T-helper 1 cell treated with Interleukin-12 subunit alpha and Interleukin-12 subunit beta and Interleukin-4 antibody, amounts not matched to agents 30 μg/mL and 1 μg/mL, for 36 hours (primary cell): ENCODE measurements at regions not wholly inside any gene's neighbourhood (a gene's known extent, or its start where the extent isn't known, plus 50 kb on each side); places are given as distances from the start of the nearest gene placed in this dataset.
"Not testable (repeated sequence)": the region's sequence is repeated elsewhere in the genome, so short reads cannot be mapped to it uniquely, and the experiment has no call there.

ENCODE experiments used
- H3K27ac Mint-ChIP-seq: one replicate; pipeline ENCODE4 v1.8.0; 2021; ENCODE audit warnings: mild to moderate bottlenecking, mixed read lengths
- H3K27me3 Mint-ChIP-seq: one replicate; pipeline ENCODE4 v1.8.0; 2021; ENCODE audit warnings: low read depth, mixed read lengths
- H3K36me3 Mint-ChIP-seq: one replicate; pipeline ENCODE4 v1.8.0; 2021; ENCODE audit warnings: low read depth, mixed read lengths
- H3K4me1 Mint-ChIP-seq: one replicate; pipeline ENCODE4 v1.8.0; 2021; ENCODE audit warnings: low read depth, mixed read lengths
- H3K4me3 Mint-ChIP-seq: one replicate; pipeline ENCODE4 v1.8.0; 2021; ENCODE audit warnings: mild to moderate bottlenecking, moderate library complexity, mixed read lengths
- H3K9me3 Mint-ChIP-seq: one replicate; pipeline ENCODE4 v1.8.0; 2021; ENCODE audit warnings: mixed read lengths

DNA sequence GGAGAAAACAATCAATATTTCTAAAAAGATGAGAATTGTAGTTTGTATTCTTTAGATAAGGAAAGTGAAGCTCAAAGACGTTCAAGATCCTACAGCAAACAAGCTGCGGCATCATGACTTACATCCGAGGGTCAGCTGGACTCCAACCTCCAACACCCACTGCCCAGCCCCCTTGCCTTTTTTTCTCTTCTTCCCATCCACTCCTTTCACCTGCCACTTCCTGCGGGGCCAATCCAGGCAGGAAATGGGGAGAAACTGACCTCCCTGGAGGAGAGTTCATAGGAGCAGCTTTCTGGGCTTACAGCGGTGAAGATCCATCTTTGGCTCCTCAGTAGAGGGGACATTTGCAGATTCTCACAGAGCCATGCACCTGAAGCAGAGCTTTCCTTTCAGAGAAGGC, 361.5 kb downstream of the PTPRU start:
- Mint-ChIP-seq H3K27me3 (no peaks in the 10 kb centered on the region), H3K4me3 (no peak overlapping the region), H3K4me1 (no peaks in the 10 kb centered on the region), H3K9me3 (no peaks in the 10 kb centered on the region), H3K27ac (no peak overlapping the region), H3K36me3 (no peaks in the 10 kb centered on the region)

DNA sequence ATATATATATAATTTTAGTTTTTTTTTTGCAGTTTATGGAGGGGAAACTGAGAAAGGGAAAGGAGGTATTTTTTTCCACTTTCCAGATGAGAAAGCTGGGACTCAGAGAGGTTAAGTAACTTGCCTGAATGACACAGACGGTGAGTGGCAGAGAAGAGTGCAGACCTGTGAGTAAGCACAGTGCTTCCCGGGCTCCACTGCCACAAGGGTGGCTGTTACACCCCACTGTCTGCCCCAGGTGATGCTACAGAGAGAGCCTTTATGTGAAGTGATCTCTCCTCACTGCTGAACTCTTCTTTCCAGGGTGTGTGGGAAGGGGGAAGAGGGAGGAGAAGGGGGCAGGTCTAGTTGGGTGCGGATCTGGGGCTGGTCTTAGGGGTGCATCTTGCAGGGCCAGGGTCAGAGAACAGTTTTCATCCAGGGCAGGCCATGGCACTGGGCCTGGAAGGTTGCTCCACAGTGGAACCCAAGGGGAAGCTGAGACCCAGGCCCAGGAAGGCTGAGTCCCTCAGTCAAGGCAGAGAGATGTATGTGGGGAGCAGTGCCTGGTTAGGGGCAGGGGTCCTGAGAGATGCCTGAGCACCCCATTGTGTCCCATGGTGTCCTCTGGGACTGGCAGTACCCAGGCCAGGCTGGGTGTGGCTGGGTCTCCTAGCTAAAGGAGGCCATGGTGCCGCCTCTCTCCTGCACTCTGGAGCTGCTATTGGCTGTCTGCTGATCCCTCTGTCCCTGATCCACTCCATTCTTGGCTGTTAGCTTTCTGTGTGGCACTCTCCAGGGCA, 357.5 kb downstream of the PTPRU start:
- no peak overlapping the region for H3K27ac Mint-ChIP-seq
- H3K36me3 Mint-ChIP-seq, result no peaks in the 10 kb centered on the region
- no peaks in the 10 kb centered on the region for H3K9me3 Mint-ChIP-seq
- no peaks in the 10 kb centered on the region for H3K4me1 Mint-ChIP-seq
- peaks cover 5% of the 10 kb centered on the region for H3K27me3 Mint-ChIP-seq
- no peak overlapping the region for H3K4me3 Mint-ChIP-seq

DNA sequence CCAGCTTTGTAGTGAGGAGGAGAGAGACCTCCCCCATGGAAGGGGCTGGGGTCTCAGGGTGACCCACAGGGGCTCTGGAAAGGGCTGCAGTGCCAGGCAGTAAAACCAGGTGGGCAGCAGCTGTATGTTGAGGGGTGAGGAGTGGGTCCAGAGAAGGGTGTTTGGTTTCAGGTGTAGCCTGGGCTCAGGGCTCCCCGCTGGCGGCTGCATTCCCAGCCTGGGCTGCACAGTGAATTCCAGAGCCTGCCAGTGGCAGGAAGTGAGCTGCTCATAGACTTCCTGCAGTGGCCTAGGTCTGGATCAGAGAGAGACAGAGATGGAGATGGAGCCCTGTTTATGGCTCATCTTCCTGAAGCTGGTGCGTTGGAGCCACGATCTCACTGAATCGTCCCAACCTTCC, 356.4 kb downstream of the PTPRU start:
- Mint-ChIP-seq H3K27ac (no peak overlapping the region), H3K4me3 (no peak overlapping the region), H3K9me3 (no peaks in the 10 kb centered on the region)

DNA sequence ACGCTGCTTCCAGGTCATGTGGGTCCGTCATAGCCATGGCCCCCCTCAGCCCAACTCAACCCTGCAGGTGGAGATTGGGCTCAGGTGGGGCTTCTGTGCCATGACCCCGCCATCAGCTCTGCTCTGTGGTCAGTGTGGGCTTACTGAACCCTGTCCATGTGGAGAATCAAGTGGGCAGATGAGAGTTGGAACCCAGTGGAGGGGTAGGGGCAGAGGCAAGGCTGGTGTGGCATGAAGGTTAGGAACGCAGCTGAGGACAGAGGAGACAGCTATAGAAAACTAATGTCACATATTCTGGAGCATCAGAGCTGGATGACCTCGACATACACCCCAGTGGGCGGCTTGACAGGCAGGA, 355.9 kb downstream of the PTPRU start:
- Mint-ChIP-seq H3K4me3 (no peak overlapping the region), H3K27ac (no peak overlapping the region), H3K27me3 (peaks cover 13% of the 10 kb centered on the region), H3K9me3 (no peaks in the 10 kb centered on the region), H3K36me3 (no peaks in the 10 kb centered on the region), H3K4me1 (no peaks in the 10 kb centered on the region)

More for the DNA sequence above, 356.4 kb downstream of the PTPRU start:
- Mint-ChIP-seq H3K36me3 (no peaks in the 10 kb centered on the region), H3K4me1 (no peaks in the 10 kb centered on the region), H3K27me3 (peaks cover 13% of the 10 kb centered on the region)

DNA sequence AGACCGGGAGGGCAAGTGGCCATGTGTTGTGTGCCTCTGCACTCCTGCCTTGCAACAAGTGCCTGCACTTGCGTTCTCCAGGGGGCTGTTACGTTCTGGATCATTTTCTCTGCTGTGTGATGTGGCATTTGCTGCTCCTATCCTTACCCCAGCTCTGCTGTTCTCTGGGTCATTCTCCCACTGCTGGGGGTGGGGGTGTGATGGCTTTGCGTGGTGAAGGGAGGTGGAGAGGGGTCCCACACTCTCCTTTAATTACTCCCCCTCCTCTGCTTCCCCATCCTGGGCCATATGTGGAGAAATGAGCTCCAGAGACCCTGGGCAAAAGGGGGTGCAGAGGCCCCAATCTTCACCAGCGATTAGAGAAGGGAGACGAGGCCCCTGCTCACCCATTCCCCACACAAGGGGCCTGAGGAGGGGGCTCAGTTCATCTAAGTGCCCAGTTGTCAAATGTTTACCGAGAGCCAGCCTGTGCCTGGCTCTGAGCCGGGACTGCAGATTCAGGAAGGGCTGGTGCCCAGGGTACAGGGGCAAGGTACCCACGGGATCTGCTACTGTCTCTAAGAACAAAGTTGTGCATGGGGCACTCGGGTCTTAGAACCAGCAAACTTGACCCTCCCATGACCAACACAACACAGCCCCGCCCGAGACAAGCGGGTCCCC, 355.4 kb downstream of the PTPRU start:
- Mint-ChIP-seq H3K9me3 (no peaks in the 10 kb centered on the region), H3K27me3 (peaks cover 13% of the 10 kb centered on the region), H3K4me1 (no peaks in the 10 kb centered on the region)

DNA sequence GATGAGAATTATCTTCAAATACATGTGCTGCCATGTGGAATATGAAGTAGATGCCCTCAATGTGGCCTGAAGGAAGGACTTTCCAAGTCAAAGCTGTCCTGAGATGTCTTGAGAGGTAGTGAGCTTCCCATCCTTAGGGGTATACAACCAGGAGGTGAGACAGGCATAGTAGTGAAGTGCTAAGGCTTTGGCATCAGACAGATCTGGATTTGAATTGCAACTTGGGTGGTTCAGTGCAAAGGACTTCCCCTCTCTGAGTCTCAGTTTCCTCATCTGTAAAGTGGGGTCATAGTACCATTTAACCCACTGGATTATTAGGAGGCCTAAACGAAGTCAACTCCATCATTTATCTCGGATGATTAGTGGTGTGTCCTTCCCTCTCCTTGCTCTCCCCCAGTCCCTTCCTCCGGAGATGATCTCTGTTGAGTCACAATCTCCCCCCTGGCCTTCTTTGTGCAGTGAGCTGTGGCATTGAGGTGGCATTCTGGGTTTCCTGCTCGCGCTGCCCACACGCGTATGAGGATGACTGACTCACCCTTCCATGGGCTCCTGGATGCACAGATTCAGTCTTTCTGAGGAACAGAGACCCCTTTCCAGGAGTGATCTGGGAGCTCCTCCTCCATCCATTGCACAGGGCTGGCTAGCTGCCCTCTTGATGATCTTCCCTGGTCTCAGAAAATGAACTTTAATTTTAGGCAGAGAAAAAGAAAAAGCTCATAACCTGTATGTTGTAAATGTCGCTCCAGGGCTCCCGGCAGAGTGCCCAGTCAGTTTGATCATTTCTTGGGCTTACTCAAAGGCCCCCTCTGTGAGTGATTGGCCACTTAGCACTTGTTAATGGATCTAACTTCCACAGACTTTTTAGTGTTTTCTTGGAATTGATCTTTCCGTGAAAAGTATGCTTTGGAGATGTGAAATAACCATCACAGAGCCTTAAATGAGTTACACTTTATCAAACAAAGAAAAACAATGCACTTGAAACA, 354.6 kb downstream of the PTPRU start:
- H3K36me3 Mint-ChIP-seq, result no peaks in the 10 kb centered on the region
- no peak overlapping the region for H3K27ac Mint-ChIP-seq
- no peak overlapping the region for H3K4me3 Mint-ChIP-seq
- no peaks in the 10 kb centered on the region for H3K4me1 Mint-ChIP-seq
- peaks cover 13% of the 10 kb centered on the region for H3K27me3 Mint-ChIP-seq
- H3K9me3 Mint-ChIP-seq, result no peaks in the 10 kb centered on the region

More for the DNA sequence above, 355.4 kb downstream of the PTPRU start:
- Mint-ChIP-seq H3K4me3 (no peak overlapping the region), H3K27ac (no peak overlapping the region), H3K36me3 (no peaks in the 10 kb centered on the region)

DNA sequence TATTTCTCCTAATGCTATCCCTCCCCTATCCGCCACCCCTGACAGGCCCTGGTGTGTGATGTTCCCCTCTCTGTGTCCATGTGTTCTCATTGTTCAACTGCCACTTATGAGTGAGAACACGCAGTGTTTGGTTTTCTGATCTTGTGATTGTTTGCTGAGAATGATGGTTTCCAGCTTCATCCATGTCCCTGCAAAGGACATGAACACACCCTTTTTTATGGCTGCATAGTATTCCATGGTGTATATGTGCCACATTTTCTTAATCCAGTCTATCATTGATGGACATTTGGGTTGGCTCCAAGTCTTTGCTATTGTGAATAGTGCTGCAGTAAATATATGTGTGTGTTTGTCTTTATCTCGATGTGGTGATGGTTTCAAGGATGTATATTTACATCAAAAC, 353.4 kb downstream of the PTPRU start:
- not testable (repeated sequence) for H3K27ac Mint-ChIP-seq

DNA sequence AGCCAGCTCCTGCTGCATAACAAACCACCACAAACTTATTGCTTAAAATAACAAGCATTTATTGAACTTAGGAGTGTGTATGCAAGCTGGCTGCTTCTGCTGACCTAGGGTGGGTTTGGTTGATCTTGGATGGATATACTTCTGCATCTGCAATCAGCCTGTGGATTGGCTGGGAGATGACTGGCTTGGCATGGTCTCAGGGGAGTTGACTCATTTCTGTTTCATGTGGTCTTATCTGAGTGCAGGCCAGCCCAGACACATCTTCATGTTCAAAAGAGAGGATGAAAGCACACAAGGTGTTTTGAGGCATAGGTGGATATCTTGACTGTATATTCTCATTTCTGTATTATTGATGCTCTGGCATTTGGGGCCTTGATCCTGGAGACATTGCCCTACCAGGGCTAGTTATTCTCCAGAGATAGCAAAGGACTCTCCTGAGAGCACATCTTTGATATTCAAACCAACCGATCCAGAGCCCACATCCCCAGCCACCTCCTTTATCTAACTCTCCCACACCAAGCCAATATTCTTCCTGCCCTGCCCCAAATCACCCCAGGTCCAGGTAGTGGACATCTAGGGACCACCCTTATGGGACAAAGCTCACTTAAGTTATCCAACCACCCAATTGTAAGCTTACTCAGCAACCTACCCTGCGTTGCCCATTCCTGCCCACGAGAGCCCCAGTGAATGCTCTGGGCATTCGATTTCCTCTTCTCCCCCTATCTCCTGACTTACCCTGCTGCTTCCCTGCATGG, 350.8 kb downstream of the PTPRU start:
- peaks cover 16% of the 10 kb centered on the region for H3K27me3 Mint-ChIP-seq
- no peaks in the 10 kb centered on the region for H3K9me3 Mint-ChIP-seq
- H3K27ac Mint-ChIP-seq, result no peak overlapping the region
- no peak overlapping the region for H3K4me3 Mint-ChIP-seq
- H3K36me3 Mint-ChIP-seq, result no peaks in the 10 kb centered on the region
- no peaks in the 10 kb centered on the region for H3K4me1 Mint-ChIP-seq

More for the DNA sequence above, 353.4 kb downstream of the PTPRU start:
- not testable (repeated sequence) for H3K9me3 Mint-ChIP-seq, H3K4me1 Mint-ChIP-seq, H3K4me3 Mint-ChIP-seq, H3K36me3 Mint-ChIP-seq
- peaks cover 13% of the 10 kb centered on the region for H3K27me3 Mint-ChIP-seq

DNA sequence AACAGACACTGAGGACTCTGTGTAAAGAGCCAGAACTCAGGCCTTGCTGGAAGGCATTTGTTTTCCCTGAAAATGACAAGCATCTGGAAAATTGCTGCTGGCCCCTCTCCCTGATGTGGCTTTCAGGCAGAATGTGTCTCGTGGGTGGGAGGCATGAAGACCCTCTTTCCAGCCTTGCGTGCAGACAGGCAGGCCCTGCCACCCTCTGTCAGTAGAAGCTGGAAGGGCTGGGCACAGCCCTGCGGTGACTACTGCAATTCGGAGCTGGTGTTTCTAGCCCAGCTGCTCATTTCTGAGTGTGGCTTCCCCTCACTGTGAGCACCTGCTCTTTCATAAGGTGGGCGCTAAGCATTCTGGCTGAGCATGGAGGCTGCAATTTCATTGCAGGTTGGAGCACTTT, 349.9 kb downstream of the PTPRU start:
- no peaks in the 10 kb centered on the region for H3K9me3 Mint-ChIP-seq
- H3K4me3 Mint-ChIP-seq, result no peak overlapping the region
- no peaks in the 10 kb centered on the region for H3K36me3 Mint-ChIP-seq
- peaks cover 16% of the 10 kb centered on the region for H3K27me3 Mint-ChIP-seq
- H3K4me1 Mint-ChIP-seq, result no peaks in the 10 kb centered on the region
- H3K27ac Mint-ChIP-seq, result no peak overlapping the region

DNA sequence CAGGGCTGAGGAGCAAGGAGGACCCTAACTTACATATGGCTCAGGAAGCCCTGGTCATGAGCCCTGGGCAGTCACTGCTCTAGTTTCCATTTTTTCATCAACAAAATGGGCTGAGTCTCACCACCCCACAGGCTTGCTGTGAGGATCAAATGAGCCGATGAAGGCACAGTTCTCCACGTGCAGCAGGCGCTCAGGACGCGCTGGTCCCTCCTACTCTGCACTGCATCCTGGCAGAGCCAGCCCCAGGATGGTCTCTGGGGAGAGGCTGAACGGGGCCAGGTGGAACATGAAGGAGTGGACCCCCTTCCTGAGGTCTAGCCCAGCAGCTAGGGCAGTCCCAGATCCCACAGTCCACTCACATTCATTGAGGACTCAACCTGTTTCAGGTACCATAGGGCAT, 349.3 kb downstream of the PTPRU start:
- no peak overlapping the region for H3K4me3 Mint-ChIP-seq
- no peaks in the 10 kb centered on the region for H3K4me1 Mint-ChIP-seq
- H3K27ac Mint-ChIP-seq, result no peak overlapping the region
- H3K9me3 Mint-ChIP-seq, result no peaks in the 10 kb centered on the region
- H3K36me3 Mint-ChIP-seq, result no peaks in the 10 kb centered on the region
- peaks cover 16% of the 10 kb centered on the region for H3K27me3 Mint-ChIP-seq

DNA sequence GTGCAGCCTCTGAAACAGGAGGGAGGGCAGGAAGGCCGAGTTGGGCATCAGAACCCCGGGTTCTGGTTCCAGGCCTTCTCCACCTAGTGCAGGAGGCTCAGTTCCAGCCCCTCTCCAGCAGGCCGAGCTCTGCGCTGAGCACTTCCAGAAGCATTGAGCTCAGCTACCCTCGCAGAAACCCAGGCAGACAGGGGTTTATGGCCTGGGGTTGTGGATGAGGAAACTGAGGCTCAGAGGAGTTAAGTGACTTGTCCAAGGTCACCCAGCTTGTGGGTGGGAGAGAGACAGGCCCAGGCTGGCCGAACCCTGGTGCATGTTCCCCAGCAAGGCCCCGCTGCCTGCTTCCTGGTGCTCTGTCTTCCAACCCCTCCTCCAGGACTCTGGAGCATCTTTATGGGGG, 348.9 kb downstream of the PTPRU start:
- H3K27me3 Mint-ChIP-seq, result peaks cover 13% of the 10 kb centered on the region
- H3K9me3 Mint-ChIP-seq, result no peaks in the 10 kb centered on the region
- no peak overlapping the region for H3K27ac Mint-ChIP-seq
- H3K36me3 Mint-ChIP-seq, result no peaks in the 10 kb centered on the region
- no peaks in the 10 kb centered on the region for H3K4me1 Mint-ChIP-seq
- no peak overlapping the region for H3K4me3 Mint-ChIP-seq

DNA sequence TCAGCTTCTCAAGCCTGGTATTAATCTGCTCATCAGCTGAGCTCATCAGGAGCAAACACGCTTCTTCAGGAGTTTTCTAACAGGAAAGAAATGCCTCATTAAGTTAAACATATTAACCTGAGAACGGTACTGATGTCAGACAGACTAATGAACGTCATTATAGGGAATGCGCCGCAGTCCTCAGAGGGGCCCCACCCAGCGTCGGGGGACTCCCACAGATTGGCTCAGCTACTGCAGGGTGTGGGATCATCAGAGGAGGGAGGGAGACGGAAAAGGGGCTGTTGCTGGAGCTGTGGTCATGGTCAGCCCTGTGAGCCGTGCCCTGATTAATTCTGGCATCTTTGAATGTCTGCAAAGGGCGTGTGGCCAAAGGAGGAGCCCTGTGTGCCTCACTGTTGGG, 348.5 kb downstream of the PTPRU start:
- H3K36me3 Mint-ChIP-seq, result no peaks in the 10 kb centered on the region
- H3K4me3 Mint-ChIP-seq, result no peak overlapping the region
- H3K9me3 Mint-ChIP-seq, result no peaks in the 10 kb centered on the region
- H3K4me1 Mint-ChIP-seq, result no peaks in the 10 kb centered on the region
- peaks cover 11% of the 10 kb centered on the region for H3K27me3 Mint-ChIP-seq
- no peak overlapping the region for H3K27ac Mint-ChIP-seq

DNA sequence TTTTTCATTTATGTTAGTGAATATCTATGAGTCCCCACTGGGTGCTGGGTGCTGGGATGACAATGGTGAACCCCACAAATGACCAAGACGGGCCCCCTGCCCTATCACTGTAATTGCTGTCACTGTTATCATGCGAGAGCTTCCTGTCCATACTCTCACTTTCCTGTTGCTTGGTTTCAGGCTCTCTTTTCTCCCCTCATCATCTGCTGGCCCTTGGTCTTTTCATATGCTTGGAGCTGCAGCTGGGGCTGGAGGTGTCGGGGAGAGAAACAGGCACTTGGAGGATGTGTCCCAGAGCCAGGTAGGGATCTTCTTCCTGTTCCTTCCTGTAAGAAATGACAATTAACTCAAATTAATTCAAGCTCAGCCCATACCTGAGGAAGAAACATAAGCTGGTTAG, 348.0 kb downstream of the PTPRU start:
- Mint-ChIP-seq H3K36me3 (no peaks in the 10 kb centered on the region), H3K9me3 (no peaks in the 10 kb centered on the region), H3K27ac (no peak overlapping the region), H3K27me3 (peaks cover 11% of the 10 kb centered on the region), H3K4me1 (no peaks in the 10 kb centered on the region), H3K4me3 (no peak overlapping the region)

DNA sequence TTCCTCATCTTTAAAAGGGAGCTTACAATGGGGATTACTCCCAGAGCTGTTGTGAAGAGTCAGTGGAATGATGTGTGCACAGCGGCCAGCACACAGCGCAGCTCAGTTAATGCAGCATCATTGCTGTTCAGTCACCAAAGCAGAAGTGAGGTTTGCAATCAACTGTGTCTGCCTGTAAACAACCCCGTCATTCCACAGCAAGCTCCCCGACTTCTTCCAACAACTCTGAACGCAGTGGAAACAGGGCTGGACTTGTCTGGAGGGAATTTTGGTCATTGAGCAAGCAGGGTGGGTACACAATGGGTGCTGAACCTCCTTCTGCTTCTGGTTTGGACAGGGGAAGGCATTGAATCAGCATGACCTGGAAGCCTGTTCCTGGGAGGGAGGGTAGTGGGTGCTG, 347.4 kb downstream of the PTPRU start:
- Mint-ChIP-seq H3K27me3 (peaks cover 10% of the 10 kb centered on the region), H3K9me3 (no peaks in the 10 kb centered on the region), H3K4me1 (no peaks in the 10 kb centered on the region), H3K4me3 (no peak overlapping the region), H3K36me3 (no peaks in the 10 kb centered on the region), H3K27ac (no peak overlapping the region)
